GM12878 (cell line): ENCODE measurements at regions not wholly inside any gene's neighbourhood (a gene's known extent, or its start where the extent isn't known, plus 50 kb on each side); places are given as distances from the start of the nearest gene placed in this dataset.

Experiments
- ATAC-seq: fragments of 200-7000 bp; cut with Tn5 transposase; 3 replicates; pipeline ENCODE4 v1.9.1; 2020; ENCODE audit warnings: mild to moderate bottlenecking, moderate library complexity
- BruUV-seq: library from RNA; stranded (reverse); fragments of 400-500 nt; replicated peaks from 2 replicates; lab custom pipeline; 2021; lab: Mats Ljungman, UMichigan
- CTCF ChIA-PET: fragments of 300-600 bp; sonication (Branson Sonifier 250); formaldehyde crosslinking; extraction: SDS; loops from one replicate; lab custom pipeline; 2021; ENCODE audit warnings: inconsistent platforms; lab: Yijun Ruan, JAX
- POLR2A ChIA-PET: fragments of 350-600 bp; formaldehyde crosslinking; extraction: SDS; loops from one replicate; lab custom pipeline; 2021; ENCODE audit warnings: inconsistent platforms; lab: Charles Lee
- RAD21 ChIA-PET: fragments of 300-600 bp; sonication (Branson Sonifier 250); formaldehyde crosslinking; loops from one replicate; lab custom pipeline; 2023; ENCODE audit warnings: antibody characterized with exemption; ENCODE audit not compliant: unreplicated experiment; lab: Charles Lee
- SMC1A ChIA-PET: fragments of 300-600 bp; sonication (Branson Sonifier 250); formaldehyde crosslinking; loops from one replicate; lab custom pipeline; 2023; ENCODE audit not compliant: unreplicated experiment, uncharacterized antibody; lab: Charles Lee
- DNase-seq: peaks from one replicate; pipeline ENCODE4 v3.0.0-alpha.2; 2011; ENCODE audit warnings: low read depth, low spot score
- FAIRE-seq: peaks from 3 replicates; lab custom pipeline; 2011; peaks lifted over from hg19 to GRCh38; lab: Jason Lieb, UNC
- H2AFZ ChIP-seq: 2 replicates; pipeline ENCODE4 v1.6.0; 2011; ENCODE audit warnings: low read depth, low read length, control low read depth; ENCODE audit not compliant: control insufficient read depth
- H3K27ac ChIP-seq: 2 replicates; pipeline ENCODE4 v1.5.1; 2011; ENCODE audit warnings: control low read depth; ENCODE audit not compliant: control insufficient read depth, insufficient read depth
- H3K27me3 ChIP-seq, 2 experiments: replicated peaks in 1 of 2; 2 replicates each; pipeline versions ENCODE4 v1.6.0 to v1.6.1; 2011; ENCODE audit warnings: low read length in 1 of 2; ENCODE audit not compliant: control insufficient read depth in 2 of 2, insufficient read depth in 2 of 2
- H3K36me3 ChIP-seq, 2 experiments: 2 replicates each; pipeline ENCODE4 v1.5.1; 2011; ENCODE audit warnings: low read length in 1 of 2; ENCODE audit not compliant: control insufficient read depth in 2 of 2, insufficient read depth in 2 of 2
- H3K4me1 ChIP-seq: 2 replicates; pipeline ENCODE4 v1.6.1; 2011; ENCODE audit warnings: mild to moderate bottlenecking, low read length, moderate library complexity, mixed read lengths; ENCODE audit not compliant: control insufficient read depth, insufficient read depth
- H3K4me2 ChIP-seq: 2 replicates; pipeline ENCODE4 v1.6.0; 2011; ENCODE audit warnings: control low read depth; ENCODE audit not compliant: control insufficient read depth, insufficient read depth
- H3K4me3 ChIP-seq: fragments of 200-600 bp; sonication (generic); 2 replicates; pipeline ENCODE4 v1.5.1; 2016
- H3K79me2 ChIP-seq: 2 replicates; pipeline ENCODE4 v1.6.0; 2011; ENCODE audit warnings: low read length; ENCODE audit not compliant: control insufficient read depth, insufficient read depth
- H3K9ac ChIP-seq: 2 replicates; pipeline ENCODE4 v1.8.0; 2011; ENCODE audit warnings: low read length, control low read depth, mixed read lengths; ENCODE audit not compliant: control insufficient read depth, insufficient read depth
- H3K9me3 ChIP-seq: replicated peaks from 3 replicates; pipeline ENCODE4 v1.5.1; 2011; ENCODE audit warnings: mild to moderate bottlenecking, low read length; ENCODE audit not compliant: control insufficient read depth, insufficient read depth
- H4K20me1 ChIP-seq: 2 replicates; pipeline ENCODE4 v1.6.0; 2011; ENCODE audit not compliant: control insufficient read depth, insufficient read depth
- BMI1 ChIP-seq: fragments of 450-650 bp; IDR thresholded peaks from 2 replicates; pipeline ENCODE4 v1.6.1; 2016; ENCODE audit warnings: mild to moderate bottlenecking, moderate library complexity, borderline replicate concordance
- HCFC1 ChIP-seq: fragments of 150-350 bp; IDR thresholded peaks from 2 replicates; pipeline ENCODE4 v1.6.1; 2014; ENCODE audit warnings: low read length
- IKZF1 ChIP-seq: fragments of 450-650 bp; conservative IDR thresholded peaks from 2 replicates; pipeline ENCODE4 v1.6.1; 2017; ENCODE audit warnings: antibody characterized with exemption, mild to moderate bottlenecking
- MEF2A ChIP-seq: IDR thresholded peaks from 2 replicates; pipeline ENCODE4 v1.6.1; 2011; ENCODE audit warnings: low read depth, mild to moderate bottlenecking, low read length, moderate library complexity; ENCODE audit not compliant: insufficient read depth
- PML ChIP-seq: IDR thresholded peaks from 2 replicates; pipeline ENCODE4 v1.6.1; 2012; ENCODE audit warnings: low read length, inconsistent platforms
- SMARCA5 ChIP-seq: fragments of 450-650 bp; IDR thresholded peaks from 2 replicates; pipeline ENCODE4 v1.6.1; 2017; ENCODE audit warnings: mild to moderate bottlenecking
- STAT1 ChIP-seq: fragments of 450-650 bp; conservative IDR thresholded peaks from 2 replicates; pipeline ENCODE4 v1.6.1; 2014; ENCODE audit warnings: antibody characterized with exemption, mild to moderate bottlenecking
- TAF1 ChIP-seq: IDR thresholded peaks from 2 replicates; pipeline ENCODE4 v1.6.1; 2011; ENCODE audit warnings: mild to moderate bottlenecking, low read depth, low read length, borderline replicate concordance
- TCF3 ChIP-seq: IDR thresholded peaks from 2 replicates; pipeline ENCODE4 v1.6.1; 2012; ENCODE audit warnings: low read depth, mild to moderate bottlenecking, low read length, borderline replicate concordance; ENCODE audit not compliant: insufficient read depth
- WGBS: methylation state at CpG from one replicate; pipeline ENCODE4 v1.1.6; 2016; ENCODE audit warnings: low lambda C conversion rate; ENCODE audit not compliant: insufficient replicate concordance, insufficient coverage; ENCODE audit errors: missing lambda C conversion rate; 5-methylcytosine and 5-hydroxymethylcytosine counted together
- in situ Hi-C: fragments of 300-500 bp; cut with MboI; formaldehyde crosslinking; loops from 9 replicates; pipeline ENCODE4 v1.14.3; 2018; ENCODE audit warnings: mixed read lengths
- intact Hi-C: fragments of 100-400 bp; cut with micrococcal nuclease; formaldehyde crosslinking; loops from one replicate; pipeline ENCODE4 v1.14.2; 2022; ENCODE audit not compliant: unreplicated experiment
- TF ChIP-seq, protein P1 (sequence below): fragments of 150-350 bp; IDR thresholded peaks from 2 replicates; pipeline ENCODE4 v1.6.1; 2014; ENCODE audit warnings: mild to moderate bottlenecking, low read depth, low read length
- TF ChIP-seq, protein P2 (sequence below): IDR thresholded peaks from 2 replicates; pipeline ENCODE4 v1.6.1; 2012; ENCODE audit warnings: low read depth, low read length, improper control_type of control experiment

DNA sequence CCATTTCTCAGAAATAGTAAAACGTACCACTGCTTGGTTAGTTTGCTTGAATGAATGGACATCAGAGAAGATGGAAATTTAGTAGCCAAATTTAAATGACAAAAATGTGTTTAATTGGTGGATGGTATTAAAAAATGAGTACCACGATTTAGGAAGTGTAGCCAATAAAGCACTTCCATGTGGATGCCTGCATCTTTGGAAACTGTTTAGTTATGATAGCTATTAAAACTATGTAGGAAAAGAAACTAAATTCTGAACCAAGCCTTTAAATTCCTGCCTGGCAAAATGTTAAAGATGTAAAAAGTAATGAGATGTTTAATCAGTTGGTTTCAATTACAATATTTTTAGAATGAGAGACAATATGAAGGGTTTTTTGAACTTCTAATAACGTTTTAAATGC is 94.8 kb downstream of the NUDT12 start:
- Histone ChIP-seq H3K9ac (no peak overlapping the region), H3K9me3 (no peaks in the 10 kb centered on the region), H4K20me1 (no peaks in the 10 kb centered on the region), H3K27ac (no peak overlapping the region), H3K79me2 (no peaks in the 10 kb centered on the region), H3K4me2 (no peak overlapping the region), H3K4me3 (no peak overlapping the region), H3K36me3 (no peaks in the 10 kb centered on the region), H3K4me1 (no peaks in the 10 kb centered on the region), H3K27me3 (no peaks in the 10 kb centered on the region), H2AFZ (no peak overlapping the region)
- FAIRE-seq: no peak
- DNase-seq: no peak
- in situ Hi-C loops (no loop called here), intact Hi-C loops (no loop called here)
- ChIA-PET SMC1A (interaction anchor here (1.5 kb wide), 1 partner anchor 211 kb away, joined by 4 read pairs; no protein-coding TSS in a partner anchor), RAD21 (no interaction called here), POLR2A (no interaction called here), CTCF (interaction anchor here (1.4 to 3.5 kb wide), 2 partner anchors 7 to 786 kb away, joined by 3 to 17 read pairs; no protein-coding TSS in a partner anchor)
- TF ChIP-seq PML: no peak
- no peak for TF ChIP-seq IKZF1
- no peak for TF ChIP-seq TCF3
- no peak for TF ChIP-seq STAT1
- no peak for TF ChIP-seq BMI1
- TF ChIP-seq, protein P1, sequence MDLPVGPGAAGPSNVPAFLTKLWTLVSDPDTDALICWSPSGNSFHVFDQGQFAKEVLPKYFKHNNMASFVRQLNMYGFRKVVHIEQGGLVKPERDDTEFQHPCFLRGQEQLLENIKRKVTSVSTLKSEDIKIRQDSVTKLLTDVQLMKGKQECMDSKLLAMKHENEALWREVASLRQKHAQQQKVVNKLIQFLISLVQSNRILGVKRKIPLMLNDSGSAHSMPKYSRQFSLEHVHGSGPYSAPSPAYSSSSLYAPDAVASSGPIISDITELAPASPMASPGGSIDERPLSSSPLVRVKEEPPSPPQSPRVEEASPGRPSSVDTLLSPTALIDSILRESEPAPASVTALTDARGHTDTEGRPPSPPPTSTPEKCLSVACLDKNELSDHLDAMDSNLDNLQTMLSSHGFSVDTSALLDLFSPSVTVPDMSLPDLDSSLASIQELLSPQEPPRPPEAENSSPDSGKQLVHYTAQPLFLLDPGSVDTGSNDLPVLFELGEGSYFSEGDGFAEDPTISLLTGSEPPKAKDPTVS: no peak
- TF ChIP-seq HCFC1: no peak
- no peak for TF ChIP-seq SMARCA5
- no peak for TF ChIP-seq TAF1
- TF ChIP-seq, protein P2, sequence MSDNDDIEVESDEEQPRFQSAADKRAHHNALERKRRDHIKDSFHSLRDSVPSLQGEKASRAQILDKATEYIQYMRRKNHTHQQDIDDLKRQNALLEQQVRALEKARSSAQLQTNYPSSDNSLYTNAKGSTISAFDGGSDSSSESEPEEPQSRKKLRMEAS: no peak
- no peak for TF ChIP-seq MEF2A
- 6% methylated on average over 3 of the region's 3 CpGs for WGBS
- no peak for ATAC-seq
- BruUV-seq: no TSS peak
